GM18868 (cell line): ENCODE measurements at regions not wholly inside any gene's neighbourhood (a gene's known extent, or its start where the extent isn't known, plus 50 kb on each side); places are given as distances from the start of the nearest gene placed in this dataset.
A peak's percentile ranks its signal among the peaks of the same experiment; 100 is the strongest.
"Not testable (repeated sequence)": the region's sequence is repeated elsewhere in the genome, so short reads cannot be mapped to it uniquely, and the experiment has no call there.

Source experiments
- ATAC-seq: cut with Tn5 transposase; IDR thresholded peaks from one replicate; pipeline ENCODE4 v1.9.1; 2021; ENCODE audit warnings: mild to moderate bottlenecking, moderate library complexity; ENCODE audit not compliant: unreplicated experiment

DNA sequence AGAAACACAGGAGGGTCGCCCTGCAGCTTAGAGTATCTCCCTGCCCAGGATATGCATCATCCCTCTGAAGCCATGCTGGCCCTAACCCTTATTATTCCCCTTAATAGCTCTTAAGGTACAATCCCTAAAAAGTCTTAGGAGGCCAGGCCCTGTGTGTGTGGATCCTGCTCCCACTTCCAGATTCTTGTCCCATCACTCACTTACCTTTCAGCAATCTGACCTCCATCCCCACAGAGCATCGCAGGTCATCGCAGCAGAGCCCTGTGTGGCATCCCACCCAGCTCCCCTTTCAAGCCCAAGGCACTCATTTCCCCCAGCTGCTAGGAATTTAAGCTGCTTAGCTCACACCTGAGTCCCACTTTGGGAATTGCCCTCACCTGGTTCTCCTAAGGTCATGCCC lies 223.8 kb upstream of the SMLR1 start:
- no peak for ATAC-seq

DNA sequence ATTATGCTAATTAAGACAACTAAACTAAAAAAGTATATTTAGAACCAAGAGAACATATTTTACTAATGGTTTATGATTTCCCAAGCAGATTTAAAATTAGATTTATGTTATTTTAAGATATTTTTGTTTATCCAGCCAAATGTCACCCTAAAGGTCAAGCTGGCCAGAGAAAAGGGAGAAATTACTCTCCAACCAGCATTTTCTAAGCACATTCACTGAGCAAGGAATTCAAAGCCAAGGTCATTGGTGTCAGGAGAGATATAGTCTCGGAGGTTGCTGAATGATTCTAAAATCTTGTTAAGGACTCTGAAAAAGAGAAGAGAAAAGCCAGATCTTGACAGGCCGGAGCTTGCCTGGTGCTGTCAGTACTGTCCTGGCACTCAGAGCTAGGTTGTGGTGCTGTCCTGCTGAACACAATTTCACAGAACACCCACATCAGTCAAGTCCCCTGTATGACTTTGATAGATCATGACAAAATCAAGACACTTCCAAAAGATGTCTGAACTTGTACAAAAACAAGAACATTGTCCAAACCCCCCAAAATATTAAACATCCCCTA lies 222.3 kb upstream of the SMLR1 start:
- ATAC-seq = no peak

DNA sequence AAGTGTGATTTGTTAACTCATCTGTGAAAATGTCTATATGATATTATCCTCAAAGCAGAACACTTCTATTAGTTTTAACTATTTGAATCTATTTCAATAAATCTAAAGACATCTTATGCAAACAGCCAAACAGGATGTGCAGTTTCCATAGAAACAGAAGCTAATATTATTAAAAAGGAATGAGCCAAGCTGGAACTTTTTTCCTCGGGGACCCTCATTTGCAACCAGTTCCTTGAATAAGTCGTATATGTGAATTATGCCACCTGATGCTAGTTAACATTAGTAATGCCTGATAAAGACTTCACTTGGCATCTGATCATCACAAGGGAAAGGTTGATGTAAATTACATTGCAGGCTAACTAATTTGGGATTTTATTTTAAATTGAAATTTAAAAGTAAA lies 216.9 kb upstream of the SMLR1 start:
- no peak for ATAC-seq

DNA sequence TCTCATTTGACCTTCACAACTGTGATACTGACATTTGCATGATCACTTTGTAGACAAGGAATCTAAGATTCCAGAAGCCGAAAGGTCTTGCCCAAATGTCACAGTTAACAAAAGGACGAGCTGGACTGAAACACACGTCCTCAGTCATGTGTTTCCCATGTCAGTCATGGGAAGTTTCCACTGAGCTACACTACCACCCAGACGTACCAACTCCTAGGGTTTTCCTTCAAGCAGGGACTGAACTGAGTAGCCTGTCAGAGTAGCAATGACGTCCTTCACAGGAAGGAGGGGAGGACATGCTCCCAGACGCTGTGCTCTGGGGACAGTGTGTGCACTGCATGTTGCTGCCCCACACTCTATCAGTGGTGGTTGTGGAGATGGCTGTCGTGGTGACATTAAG lies 215.8 kb upstream of the SMLR1 start:
- peak; percentile 31 for ATAC-seq

DNA sequence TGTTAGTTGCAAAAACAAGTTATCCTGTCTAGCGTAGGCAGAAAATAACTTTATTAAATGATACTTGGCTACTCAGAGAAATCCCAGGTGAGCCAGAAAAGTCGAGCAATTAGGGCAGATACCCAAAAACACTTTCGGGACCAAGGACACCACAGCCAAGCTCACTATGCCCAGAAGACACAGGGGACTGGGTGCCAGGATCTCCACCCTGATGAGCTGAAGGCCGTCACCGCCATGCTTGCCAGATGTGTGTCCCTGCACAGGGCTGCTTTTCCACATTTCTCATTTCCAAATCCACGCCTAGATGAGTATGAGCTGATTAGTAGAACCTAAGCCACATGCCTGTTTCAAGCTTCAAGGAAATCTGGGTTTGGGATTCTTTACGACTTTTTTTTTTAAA lies 214.0 kb upstream of the SMLR1 start:
- ATAC-seq = no peak

DNA sequence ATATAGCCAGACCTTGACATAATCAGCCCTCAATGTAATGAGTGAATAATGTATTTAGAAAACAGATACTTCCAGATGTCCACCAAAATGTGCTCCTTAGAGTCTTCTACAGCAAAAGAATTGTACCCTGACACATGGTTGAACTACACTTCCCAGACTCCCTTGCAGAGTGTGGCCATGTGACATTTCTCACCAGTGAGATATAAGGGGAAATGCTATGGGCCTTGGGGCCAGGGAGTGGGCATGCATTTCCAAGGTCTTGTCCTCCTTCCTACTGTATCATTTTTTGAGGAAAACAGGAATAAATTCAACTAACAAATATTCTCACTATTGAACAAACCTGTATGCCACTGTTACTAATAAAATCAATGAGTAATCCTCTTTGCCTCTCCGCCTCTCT lies 211.4 kb upstream of the SMLR1 start:
- no peak for ATAC-seq

DNA sequence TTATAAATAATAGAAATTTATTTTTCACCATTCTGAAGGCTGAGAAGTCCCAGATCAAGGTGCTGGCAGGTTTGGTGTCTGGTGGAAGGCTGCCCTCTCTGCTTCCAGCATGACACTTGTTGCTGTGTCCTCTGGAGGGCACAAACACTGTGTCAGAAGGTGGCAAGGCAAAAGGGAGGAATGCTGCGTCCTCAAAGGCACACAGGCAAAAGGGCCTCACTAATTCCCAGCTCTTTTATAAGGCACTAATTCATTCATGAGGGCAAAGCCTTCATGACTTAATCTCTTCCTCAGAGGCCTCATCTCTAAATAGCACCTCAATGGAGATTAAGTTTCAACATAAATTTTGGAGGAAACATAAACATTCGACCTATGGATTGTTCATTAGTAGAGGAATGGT lies 209.5 kb upstream of the SMLR1 start:
- ATAC-seq = no peak

DNA sequence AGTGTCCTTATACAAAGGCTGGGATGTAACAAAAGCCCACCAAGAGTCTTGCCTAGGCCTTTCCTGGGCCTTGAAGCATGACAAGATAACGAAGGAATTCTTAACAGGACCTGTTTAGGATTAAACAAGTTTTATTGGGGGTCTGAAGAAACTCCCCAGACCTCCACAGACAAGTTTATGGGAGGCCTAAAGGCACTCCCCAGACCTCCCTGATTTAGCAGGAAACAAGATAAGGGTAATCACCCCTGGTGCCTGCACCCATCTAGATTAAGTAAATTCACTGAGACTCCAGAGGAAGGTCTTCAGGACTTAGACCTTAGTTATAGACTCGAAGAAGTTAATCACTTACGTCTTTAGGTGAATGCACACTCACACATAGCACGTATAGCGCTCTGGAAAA lies 208.4 kb upstream of the SMLR1 start:
- not testable (repeated sequence) for ATAC-seq

DNA sequence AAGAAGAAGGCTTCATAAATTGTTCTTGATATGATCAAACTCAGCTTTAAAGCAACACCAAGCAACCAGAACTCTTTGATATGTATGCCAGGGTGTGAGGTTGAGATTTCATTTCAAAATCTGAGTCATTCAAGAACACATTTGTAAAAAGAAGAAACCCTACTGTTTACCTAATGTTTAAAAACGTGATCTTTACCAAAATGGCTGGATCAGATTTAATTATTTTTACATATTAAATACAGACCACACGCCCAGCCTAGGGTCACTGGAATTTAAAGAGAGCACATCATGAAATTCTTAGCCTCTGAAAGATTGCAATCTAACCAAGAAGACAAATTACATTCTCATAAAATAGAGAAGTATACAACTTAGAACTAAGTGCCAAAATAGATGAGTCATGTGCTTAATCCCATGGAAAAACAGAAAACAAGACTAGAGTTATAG lies 206.8 kb upstream of the SMLR1 start:
- no peak for ATAC-seq

DNA sequence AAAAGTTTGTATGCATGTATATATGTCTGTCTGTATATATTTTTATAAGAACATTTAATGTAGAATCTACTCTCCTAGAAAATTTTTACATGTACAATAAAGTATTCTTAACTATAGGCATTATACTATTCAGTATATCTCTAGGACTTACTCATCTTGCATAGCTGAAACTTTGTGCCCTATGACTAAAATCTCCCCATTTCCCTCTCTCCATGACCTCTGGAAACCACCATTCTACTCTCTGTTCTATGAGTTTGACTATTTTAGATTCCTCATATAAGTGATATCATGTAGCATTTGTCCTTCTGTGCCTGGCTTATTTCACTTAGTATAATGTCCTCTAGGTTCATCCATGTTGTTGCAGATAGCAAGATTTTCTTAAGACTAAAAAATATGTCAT lies 205.1 kb upstream of the SMLR1 start:
- peak; percentile 57 for ATAC-seq

DNA sequence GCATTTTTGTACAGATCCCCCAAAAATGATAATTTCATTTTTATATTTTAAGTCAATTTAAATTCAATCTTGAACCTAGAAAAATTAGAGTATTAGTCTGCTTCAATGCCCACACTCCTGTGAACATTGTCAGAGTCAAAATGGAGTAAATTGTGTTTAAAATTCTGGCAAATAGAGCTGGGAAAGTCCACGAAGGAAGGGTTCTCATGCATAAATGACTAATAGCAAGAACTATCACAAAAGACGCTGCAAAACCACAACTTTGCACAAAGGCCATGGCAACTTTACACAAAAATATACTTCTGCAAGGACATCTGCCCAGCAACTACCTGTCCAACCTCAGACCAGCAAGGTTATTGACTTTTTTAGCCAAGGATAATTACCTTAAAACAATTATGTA lies 203.2 kb upstream of the SMLR1 start:
- peak; percentile 30 for ATAC-seq

DNA sequence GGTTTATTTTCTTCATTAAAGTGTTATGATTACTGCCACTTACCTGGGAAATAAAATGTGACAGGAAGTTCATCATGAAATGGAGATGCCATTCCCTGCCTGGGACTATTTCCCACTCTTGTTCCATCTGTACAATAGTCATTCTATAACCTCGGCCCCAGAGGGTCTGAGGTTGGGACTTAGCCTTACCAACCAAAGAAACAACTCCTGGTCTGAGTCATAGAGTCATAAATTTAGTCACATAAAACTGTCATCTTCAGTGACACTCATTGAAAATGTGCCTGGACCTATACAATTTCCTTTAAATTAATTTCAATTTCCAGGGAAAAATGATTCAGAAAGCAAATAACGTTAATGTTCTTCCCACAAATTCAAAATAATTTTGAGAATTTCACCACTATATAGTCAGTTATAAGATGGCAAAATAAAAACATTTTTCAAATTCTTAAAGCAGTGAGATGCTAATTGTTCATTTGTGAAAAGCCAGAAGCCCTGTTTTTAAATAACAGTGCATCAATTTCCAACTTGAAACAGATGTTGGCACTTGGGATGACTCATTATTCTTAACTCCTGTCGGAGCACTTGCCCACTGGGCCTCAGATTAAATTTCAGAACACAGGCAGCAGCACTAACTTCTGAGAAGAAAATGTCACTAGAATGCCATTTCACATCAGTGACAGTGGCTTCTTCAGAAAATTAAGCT lies 201.2 kb upstream of the SMLR1 start:
- peak; percentile 88 for ATAC-seq

DNA sequence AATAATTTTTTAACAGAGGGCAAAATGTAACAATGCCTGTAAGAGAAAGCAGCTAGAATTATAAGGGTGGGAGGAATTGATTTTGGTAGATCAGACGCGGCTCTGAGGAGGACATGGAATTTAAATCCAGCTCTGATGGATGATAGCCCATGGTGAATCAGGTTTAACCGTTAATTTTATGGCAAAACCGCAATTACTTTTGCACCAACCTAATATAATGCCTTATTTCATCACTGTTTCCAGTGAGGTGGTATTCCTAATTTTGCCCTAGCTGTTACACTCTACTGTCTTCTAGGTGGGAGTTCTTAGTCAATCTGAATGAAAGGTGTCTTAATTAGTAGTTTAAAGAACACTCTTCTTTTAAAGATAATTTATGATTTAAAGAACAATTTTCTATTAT lies 198.3 kb upstream of the SMLR1 start:
- ATAC-seq = no peak

DNA sequence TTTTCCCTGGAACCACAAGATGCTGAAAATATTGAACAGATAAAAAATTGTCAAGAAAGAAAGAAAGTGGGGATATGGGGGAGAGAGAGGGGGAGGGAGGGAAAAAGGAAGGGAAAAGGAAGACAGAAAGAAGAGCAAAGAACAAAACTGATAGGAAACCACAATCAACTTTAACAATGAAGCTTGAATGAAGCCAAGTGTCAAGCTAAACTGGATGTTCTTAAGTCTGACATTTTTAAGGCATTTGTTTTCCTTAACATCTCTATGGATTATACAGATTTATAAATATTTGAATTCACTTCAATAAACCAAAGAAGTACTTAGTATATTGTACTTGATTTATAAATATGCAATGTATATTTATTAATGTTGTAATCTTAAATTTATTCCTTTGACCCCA lies 197.6 kb upstream of the SMLR1 start:
- no peak for ATAC-seq

DNA sequence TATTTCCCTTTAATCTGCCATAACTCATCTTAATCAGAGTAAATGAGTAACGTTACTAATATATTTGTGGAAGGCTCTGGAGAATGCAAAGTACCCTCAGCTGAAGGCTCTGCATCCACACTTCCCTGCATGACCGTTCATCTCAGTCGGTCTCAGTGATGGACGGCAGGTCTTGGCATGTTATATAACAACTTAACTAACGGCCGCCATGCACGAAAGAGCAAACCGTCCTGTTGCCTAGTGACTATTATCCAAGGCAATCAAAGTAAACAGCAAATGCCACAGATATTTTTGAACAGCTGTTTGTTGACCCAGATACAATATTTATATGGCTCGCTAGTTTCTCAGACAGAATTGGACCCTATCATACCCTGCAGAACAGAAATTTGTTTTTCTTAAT lies 194.9 kb upstream of the SMLR1 start:
- no peak for ATAC-seq

DNA sequence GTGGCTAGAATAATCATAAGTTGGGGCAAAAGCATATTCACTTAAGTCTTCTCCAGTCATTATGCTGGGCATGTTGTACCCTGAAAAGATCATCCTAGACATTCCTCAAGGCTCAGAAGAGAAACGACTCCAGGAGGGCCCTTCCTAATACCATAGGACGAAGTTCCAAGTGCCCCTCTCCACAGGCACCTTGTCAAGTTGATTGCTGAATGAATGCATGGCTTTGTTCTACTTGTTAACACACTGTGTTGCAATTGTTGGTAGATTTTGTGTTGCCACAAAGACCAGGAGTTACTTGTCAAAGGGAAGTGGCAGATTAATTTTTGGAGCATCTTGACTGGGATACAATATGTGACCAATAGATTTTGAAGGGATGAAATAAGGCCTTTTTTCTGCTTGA lies 194.3 kb upstream of the SMLR1 start:
- ATAC-seq = no peak

DNA sequence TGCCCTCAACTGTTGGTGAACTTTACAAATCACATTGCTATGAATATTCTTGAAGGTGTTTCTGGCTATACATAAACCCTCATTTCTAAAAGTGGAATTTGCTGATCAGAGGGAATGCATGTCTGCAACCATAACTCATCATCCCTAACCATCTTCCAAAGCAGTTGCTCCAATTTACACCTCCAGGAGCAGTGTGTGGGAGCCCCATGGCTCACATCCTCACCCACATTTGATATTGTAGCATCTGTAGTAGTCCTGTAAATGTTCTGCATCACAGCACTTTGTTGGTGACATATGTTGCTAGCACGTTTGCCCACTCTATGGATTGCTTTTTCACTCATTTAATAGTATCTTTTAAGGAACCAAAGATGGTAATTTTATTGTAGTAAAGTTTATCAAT lies 183.8 kb upstream of the SMLR1 start:
- no peak for ATAC-seq

DNA sequence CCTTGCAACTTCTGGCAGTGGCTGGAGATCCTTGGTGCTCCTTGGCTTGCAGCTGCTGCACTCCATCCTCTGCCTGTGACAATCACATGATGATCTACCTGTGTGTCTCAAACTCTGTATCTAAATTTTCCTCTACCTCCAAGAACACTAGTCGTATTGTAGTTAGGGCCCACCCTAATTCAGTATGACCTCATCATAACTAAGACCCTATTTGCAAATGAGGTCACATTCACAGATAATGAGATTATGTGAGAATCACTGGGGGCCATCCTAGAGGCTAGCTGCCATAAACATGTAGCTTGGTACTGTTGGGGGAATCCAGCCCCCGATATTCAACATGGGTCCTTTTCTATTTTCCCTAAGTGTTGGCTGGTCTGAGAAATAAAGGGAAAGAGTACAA lies 183.0 kb upstream of the SMLR1 start:
- ATAC-seq = no peak

DNA sequence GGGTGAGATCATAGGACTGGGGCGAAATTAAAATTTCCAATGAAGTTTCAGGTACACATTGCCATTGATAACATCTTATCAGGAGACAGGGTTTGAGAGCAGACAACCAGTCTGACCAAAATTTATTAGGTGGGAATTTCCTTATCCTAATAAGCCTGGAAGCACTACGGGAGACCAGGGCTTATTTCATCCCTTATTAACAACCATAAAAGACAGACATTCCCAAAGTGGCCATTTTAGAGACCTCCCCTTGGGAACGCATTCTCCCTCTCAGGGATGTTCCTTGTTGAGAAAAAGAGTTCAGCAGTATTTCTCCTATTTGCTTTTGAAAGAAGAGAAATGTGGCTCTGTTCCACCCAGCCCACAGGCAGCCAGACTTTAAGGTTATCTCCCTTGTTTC lies 182.4 kb upstream of the SMLR1 start:
- not testable (repeated sequence) for ATAC-seq

DNA sequence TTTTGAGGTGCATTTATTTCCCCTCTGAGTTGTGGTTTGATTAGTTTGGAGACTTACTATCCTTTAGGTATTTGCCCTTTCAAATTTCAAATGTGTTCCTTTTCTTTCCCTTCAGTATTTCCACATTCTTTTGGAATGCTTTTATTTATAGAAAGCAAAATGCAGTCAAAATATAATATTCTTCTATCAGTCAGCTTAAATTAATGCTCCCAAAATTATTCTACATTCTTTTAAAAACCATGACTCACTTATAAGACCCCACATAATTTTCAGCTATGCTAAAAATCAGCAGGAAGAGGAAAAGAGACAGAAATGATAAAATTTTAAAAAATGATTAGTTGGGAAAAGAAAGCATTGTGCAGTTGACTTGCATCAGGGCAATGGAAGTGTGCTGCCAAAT lies 180.0 kb upstream of the SMLR1 start:
- ATAC-seq = no peak

DNA sequence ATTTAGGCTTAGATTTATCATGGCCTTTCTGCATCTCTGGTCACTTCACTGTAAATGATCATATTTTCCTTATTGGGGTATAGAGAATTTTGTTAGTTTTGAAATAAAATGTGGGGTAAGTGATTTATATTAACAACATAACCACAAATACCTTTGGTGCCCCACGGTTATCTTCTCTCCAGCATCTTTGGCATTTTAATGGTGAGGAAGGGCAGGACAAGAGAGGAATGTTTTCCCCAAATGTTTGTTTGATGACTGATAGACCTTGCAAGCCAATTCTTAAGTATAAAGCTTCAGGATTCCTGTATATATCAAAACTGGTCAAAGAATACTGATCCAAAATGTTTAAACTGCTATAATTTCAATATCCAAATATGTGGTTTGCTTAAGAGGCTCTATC lies 171.6 kb upstream of the SMLR1 start:
- ATAC-seq = no peak

DNA sequence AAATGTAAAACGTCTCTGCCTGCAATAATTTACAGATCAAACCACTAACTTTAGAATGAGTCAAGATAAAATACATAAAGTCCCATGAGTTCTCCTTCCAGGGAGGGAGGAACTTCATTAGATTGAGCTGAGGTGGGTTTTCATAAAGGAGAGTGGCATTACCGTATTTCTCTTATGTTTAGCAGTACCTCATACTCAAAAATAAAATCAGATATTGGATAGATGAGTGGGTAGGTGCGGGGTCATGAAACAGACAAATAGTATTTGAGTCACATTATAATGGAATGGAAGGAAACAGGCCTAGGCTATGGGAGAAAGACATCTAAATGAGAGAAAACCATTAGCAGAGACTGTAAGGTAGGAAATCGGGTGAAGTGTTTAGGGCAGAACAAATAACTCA lies 166.1 kb upstream of the SMLR1 start:
- no peak for ATAC-seq

DNA sequence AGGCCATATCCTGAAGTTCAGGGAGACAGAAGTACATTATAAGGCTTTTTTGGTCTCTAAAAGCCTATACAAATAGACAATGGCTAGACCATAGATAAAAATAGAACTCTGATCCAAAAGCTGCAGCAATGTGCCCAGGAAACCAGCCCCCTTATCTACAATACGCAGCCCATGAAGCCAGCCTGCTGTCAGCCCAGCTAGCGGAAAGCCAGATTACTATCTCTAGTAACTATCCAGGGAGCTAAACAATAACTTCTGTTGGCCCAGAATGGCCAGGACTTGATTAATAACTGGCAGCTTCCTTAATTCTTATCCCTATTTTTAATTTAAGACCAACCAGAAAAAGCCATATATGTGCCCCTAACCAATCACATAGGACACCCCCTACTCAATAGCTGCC lies 160.4 kb upstream of the SMLR1 start:
- ATAC-seq = no peak
